ENCODE measurements at regions not wholly inside any gene's neighbourhood (a gene's known extent, or its start where the extent isn't known, plus 50 kb on each side); places are given as distances from the start of the nearest gene placed in this dataset.

DNA sequence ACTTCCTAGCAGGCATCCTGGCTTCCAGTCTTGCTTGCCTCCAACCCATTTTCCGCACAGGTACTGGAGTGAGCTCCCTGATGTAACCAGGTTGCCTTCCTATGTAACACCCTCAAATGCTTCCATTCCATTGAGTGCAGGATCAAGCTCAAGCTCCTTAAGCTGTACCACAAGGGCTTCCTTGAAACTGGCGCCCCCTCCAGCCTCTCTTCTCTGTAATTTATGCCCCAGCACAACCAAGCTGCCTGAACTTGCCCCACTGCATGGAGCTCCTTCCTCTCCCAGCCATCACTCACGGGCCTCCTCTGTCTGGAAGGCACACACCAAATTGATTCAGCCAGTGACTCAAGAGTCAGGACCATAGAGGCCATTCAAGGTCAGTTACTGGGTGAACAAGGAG is 234.8 kb upstream of the RPL38 start:
- H4K20me1 ChIP-seq (ENCODE audit: low read length): no peaks in the 10 kb centered on the region
- ChIA-PET POLR2A (ENCODE audit: unreplicated experiment) (no interaction called here), CTCF (no interaction called here)
- H3K4me3 ChIP-seq (ENCODE audit: low read length): no peak overlapping the region
- H3K79me2 ChIP-seq (ENCODE audit: low read length): no peaks in the 10 kb centered on the region
- H3K27ac ChIP-seq (ENCODE audit: low read length): no peak overlapping the region
- peaks cover 10% of the 10 kb centered on the region; the same call in 1 of the 2 replicates for H3K9me3 ChIP-seq (ENCODE audit: low read length)
- DNase-seq (no peak), ATAC-seq (no peak)
- intact Hi-C loops (cut with micrococcal nuclease): no loop called here
- no peaks in the 10 kb centered on the region for H3K4me1 ChIP-seq (ENCODE audit: insufficient read depth, low read length)
- H3K9me2 ChIP-seq (replicated peaks; ENCODE audit: low read length): no peaks in the 10 kb centered on the region
- no peaks in the 10 kb centered on the region for H3F3A ChIP-seq (ENCODE audit: low read length, unreplicated experiment)
- BruUV-seq (replicated peaks): no TSS peak
- H3K4me2 ChIP-seq (ENCODE audit: low read length): no peak overlapping the region
- peaks cover 67% of the 10 kb centered on the region for H3K27me3 ChIP-seq (ENCODE audit: low read length)
- TF ChIP-seq EZH2phosphoT487 (IDR thresholded peaks at IDR 0.05; ENCODE audit: borderline replicate concordance, low read length) (no peak), EZH2 (IDR thresholded peaks at IDR 0.05; ENCODE audit: low read length, unreplicated experiment) (no peak)
- TF ChIP-seq, protein P1, sequence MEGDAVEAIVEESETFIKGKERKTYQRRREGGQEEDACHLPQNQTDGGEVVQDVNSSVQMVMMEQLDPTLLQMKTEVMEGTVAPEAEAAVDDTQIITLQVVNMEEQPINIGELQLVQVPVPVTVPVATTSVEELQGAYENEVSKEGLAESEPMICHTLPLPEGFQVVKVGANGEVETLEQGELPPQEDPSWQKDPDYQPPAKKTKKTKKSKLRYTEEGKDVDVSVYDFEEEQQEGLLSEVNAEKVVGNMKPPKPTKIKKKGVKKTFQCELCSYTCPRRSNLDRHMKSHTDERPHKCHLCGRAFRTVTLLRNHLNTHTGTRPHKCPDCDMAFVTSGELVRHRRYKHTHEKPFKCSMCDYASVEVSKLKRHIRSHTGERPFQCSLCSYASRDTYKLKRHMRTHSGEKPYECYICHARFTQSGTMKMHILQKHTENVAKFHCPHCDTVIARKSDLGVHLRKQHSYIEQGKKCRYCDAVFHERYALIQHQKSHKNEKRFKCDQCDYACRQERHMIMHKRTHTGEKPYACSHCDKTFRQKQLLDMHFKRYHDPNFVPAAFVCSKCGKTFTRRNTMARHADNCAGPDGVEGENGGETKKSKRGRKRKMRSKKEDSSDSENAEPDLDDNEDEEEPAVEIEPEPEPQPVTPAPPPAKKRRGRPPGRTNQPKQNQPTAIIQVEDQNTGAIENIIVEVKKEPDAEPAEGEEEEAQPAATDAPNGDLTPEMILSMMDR (conservative IDR thresholded peaks at IDR 0.05; ENCODE audit: low read depth, low read length): no peak
- no peak overlapping the region for H2AFZ ChIP-seq (ENCODE audit: low read length)
- no peak overlapping the region for H3K9ac ChIP-seq (ENCODE audit: low read length)
- no peaks in the 10 kb centered on the region for H3K36me3 ChIP-seq (ENCODE audit: low read depth, low read length)

DNA sequence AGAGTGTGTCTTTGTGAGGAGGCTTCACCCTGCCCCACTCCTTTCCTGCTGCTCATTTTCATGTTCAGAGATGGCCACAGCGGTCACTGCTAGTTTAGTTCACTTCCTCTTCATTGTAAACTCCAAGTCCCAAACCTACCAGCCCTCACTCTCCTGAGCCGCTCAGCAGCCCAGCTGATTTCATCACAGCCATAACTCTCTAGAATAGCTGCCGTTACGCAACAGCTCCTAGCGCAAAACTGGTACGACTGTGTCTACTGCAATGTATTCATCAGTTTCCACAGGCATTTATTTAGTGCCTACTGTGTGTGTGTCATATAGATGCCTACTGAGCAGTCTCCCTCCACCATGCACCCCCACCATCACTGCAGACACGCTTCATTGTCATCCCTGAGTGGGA is 233.5 kb upstream of the RPL38 start:
- no peaks in the 10 kb centered on the region for H3K9me3 ChIP-seq (ENCODE audit: low read length)
- H3K4me3 ChIP-seq (ENCODE audit: low read length): no peak overlapping the region
- no peaks in the 10 kb centered on the region for H3K9me2 ChIP-seq (replicated peaks; ENCODE audit: low read length)
- ATAC-seq: no peak
- no peaks in the 10 kb centered on the region for H3F3A ChIP-seq (ENCODE audit: low read length, unreplicated experiment)
- no peaks in the 10 kb centered on the region for H3K79me2 ChIP-seq (ENCODE audit: low read length)
- DNase-seq: no peak
- H3K4me2 ChIP-seq (ENCODE audit: low read length): no peak overlapping the region
- intact Hi-C loops (cut with micrococcal nuclease): no loop called here
- no peaks in the 10 kb centered on the region for H3K36me3 ChIP-seq (ENCODE audit: low read depth, low read length)
- H3K27me3 ChIP-seq (ENCODE audit: low read length): peaks cover 76% of the 10 kb centered on the region
- H4K20me1 ChIP-seq (ENCODE audit: low read length): no peaks in the 10 kb centered on the region
- ChIA-PET CTCF (no interaction called here), POLR2A (ENCODE audit: unreplicated experiment) (no interaction called here)
- no peak overlapping the region for H3K27ac ChIP-seq (ENCODE audit: low read length)
- TF ChIP-seq, protein P1 (conservative IDR thresholded peaks at IDR 0.05; ENCODE audit: low read depth, low read length): no peak
- TF ChIP-seq EZH2 (IDR thresholded peaks at IDR 0.05; ENCODE audit: low read length, unreplicated experiment) (no peak), EZH2phosphoT487 (IDR thresholded peaks at IDR 0.05; ENCODE audit: borderline replicate concordance, low read length) (no peak)
- BruUV-seq (replicated peaks): no TSS peak
- no peaks in the 10 kb centered on the region for H3K4me1 ChIP-seq (ENCODE audit: insufficient read depth, low read length)
- no peak overlapping the region for H3K9ac ChIP-seq (ENCODE audit: low read length)
- H2AFZ ChIP-seq (ENCODE audit: low read length): no peak overlapping the region

DNA sequence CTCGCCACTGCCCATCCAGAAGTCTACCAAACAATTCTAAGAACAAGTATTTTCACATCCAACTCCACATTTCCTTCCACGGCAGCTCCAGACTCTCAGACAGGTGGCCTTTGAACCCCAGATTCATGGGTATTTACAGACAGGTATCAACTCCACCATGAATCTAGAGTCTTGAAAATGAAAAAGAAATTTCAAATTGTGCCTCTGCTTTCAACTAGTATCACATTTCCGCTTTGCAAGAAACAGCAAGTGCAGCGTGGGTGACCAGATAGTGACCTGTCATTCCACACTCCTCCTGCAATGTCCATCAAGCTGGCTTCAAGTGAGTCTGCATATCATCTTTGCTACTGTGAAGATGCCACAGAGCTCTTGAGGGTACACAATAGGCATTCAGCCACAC is 232.4 kb upstream of the RPL38 start:
- intact Hi-C loops (cut with micrococcal nuclease): no loop called here
- ChIA-PET CTCF (no interaction called here), POLR2A (ENCODE audit: unreplicated experiment) (no interaction called here)
- no peaks in the 10 kb centered on the region for H3F3A ChIP-seq (ENCODE audit: low read length, unreplicated experiment)
- H3K4me2 ChIP-seq (ENCODE audit: low read length): no peak overlapping the region
- peaks cover 82% of the 10 kb centered on the region for H3K27me3 ChIP-seq (ENCODE audit: low read length)
- TF ChIP-seq, protein P1 (conservative IDR thresholded peaks at IDR 0.05; ENCODE audit: low read depth, low read length): no peak
- TF ChIP-seq EZH2 (IDR thresholded peaks at IDR 0.05; ENCODE audit: low read length, unreplicated experiment) (no peak), EZH2phosphoT487 (IDR thresholded peaks at IDR 0.05; ENCODE audit: borderline replicate concordance, low read length) (no peak)
- H3K79me2 ChIP-seq (ENCODE audit: low read length): no peaks in the 10 kb centered on the region
- no peak for DNase-seq
- H4K20me1 ChIP-seq (ENCODE audit: low read length): no peaks in the 10 kb centered on the region
- no TSS peak for BruUV-seq (replicated peaks)
- H3K9ac ChIP-seq (ENCODE audit: low read length): no peak overlapping the region
- no peak overlapping the region for H3K4me3 ChIP-seq (ENCODE audit: low read length)
- H3K36me3 ChIP-seq (ENCODE audit: low read depth, low read length): no peaks in the 10 kb centered on the region
- H3K4me1 ChIP-seq (ENCODE audit: insufficient read depth, low read length): no peaks in the 10 kb centered on the region
- H3K9me3 ChIP-seq (ENCODE audit: low read length): no peaks in the 10 kb centered on the region
- no peak overlapping the region for H2AFZ ChIP-seq (ENCODE audit: low read length)
- no peaks in the 10 kb centered on the region for H3K9me2 ChIP-seq (replicated peaks; ENCODE audit: low read length)
- ATAC-seq: no peak
- H3K27ac ChIP-seq (ENCODE audit: low read length): no peak overlapping the region

Data from PC-3 (cell line).